Esophagus squamous epithelium (tissue), 4 donors: ENCODE measurements at regions not wholly inside any gene's neighbourhood (a gene's known extent, or its start where the extent isn't known, plus 50 kb on each side); places are given as distances from the start of the nearest gene placed in this dataset.

ENCODE experiments used
- POLR2A ChIP-seq, 4 donors: fragments of 450-650 bp; IDR thresholded peaks; one replicate each; pipeline ENCODE4 v1.6.1; 2017; ENCODE audit warnings: antibody characterized with exemption in 4 of 4, mild to moderate bottlenecking in 4 of 4, moderate library complexity in 3 of 4
- TF ChIP-seq, protein P1 (sequence below), 6 experiments: fragments of 450-650 bp in 4 of 6; fragments of 200-600 bp in 2 of 6; sonication (generic) in 2 of 6; IDR thresholded peaks; one replicate each; pipeline ENCODE4 v1.5.1; 2016 to 2019; ENCODE audit warnings: antibody characterized with exemption in 6 of 6, mild to moderate bottlenecking in 4 of 6, moderate library complexity in 4 of 6

GRCh38 chr3:88987776-88988175 lies 119.6 kb upstream of the EPHA3 start:
- TF ChIP-seq, protein P1, sequence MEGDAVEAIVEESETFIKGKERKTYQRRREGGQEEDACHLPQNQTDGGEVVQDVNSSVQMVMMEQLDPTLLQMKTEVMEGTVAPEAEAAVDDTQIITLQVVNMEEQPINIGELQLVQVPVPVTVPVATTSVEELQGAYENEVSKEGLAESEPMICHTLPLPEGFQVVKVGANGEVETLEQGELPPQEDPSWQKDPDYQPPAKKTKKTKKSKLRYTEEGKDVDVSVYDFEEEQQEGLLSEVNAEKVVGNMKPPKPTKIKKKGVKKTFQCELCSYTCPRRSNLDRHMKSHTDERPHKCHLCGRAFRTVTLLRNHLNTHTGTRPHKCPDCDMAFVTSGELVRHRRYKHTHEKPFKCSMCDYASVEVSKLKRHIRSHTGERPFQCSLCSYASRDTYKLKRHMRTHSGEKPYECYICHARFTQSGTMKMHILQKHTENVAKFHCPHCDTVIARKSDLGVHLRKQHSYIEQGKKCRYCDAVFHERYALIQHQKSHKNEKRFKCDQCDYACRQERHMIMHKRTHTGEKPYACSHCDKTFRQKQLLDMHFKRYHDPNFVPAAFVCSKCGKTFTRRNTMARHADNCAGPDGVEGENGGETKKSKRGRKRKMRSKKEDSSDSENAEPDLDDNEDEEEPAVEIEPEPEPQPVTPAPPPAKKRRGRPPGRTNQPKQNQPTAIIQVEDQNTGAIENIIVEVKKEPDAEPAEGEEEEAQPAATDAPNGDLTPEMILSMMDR (IDR thresholded peaks at IDR 0.05): no peak
- TF ChIP-seq POLR2A (IDR thresholded peaks at IDR 0.05): no peak
